Mesendoderm (in vitro differentiated cells): ENCODE measurements at regions not wholly inside any gene's neighbourhood (a gene's known extent, or its start where the extent isn't known, plus 50 kb on each side); places are given as distances from the start of the nearest gene placed in this dataset.

Experiments used
- DNase-seq: peaks from one replicate; pipeline ENCODE4 v3.0.0; 2013
- H2AK5ac ChIP-seq: 2 replicates; pipeline ENCODE4 v1.6.1; 2013; ENCODE audit warnings: low read length, inconsistent platforms
- H2BK120ac ChIP-seq: 2 replicates; pipeline ENCODE4 v1.6.1; 2013; ENCODE audit warnings: low read depth, mild to moderate bottlenecking, low read length, moderate library complexity, mixed read lengths
- H2BK15ac ChIP-seq: replicated peaks from 2 replicates; pipeline ENCODE4 v1.6.1; 2013; ENCODE audit warnings: low read depth, mild to moderate bottlenecking, moderate library complexity
- H2BK5ac ChIP-seq: 2 replicates; pipeline ENCODE4 v1.6.1; 2013; ENCODE audit warnings: low read length, inconsistent platforms
- H3K18ac ChIP-seq: 2 replicates; pipeline ENCODE4 v1.6.1; 2013; ENCODE audit warnings: mild to moderate bottlenecking, low read length, mixed read lengths
- H3K23ac ChIP-seq: one replicate; pipeline ENCODE4 v1.6.1; 2013; ENCODE audit warnings: low read length
- H3K27ac ChIP-seq: 2 replicates; pipeline ENCODE4 v1.5.1; 2013; ENCODE audit warnings: low read depth, mild to moderate bottlenecking, inconsistent platforms, low read length, moderate library complexity
- H3K27me3 ChIP-seq: 2 replicates; pipeline ENCODE4 v1.6.1; 2013; ENCODE audit warnings: low read length, control low read depth, mild to moderate bottlenecking, inconsistent platforms; ENCODE audit not compliant: insufficient read depth, poor library complexity
- H3K36me3 ChIP-seq: 2 replicates; pipeline ENCODE4 v1.6.1; 2013; ENCODE audit warnings: low read length, inconsistent platforms; ENCODE audit not compliant: control insufficient read depth, insufficient read depth
- H3K4ac ChIP-seq: one replicate; pipeline ENCODE4 v1.6.1; 2013; ENCODE audit warnings: low read depth, mild to moderate bottlenecking, low read length, moderate library complexity
- H3K4me1 ChIP-seq: 2 replicates; pipeline ENCODE4 v1.6.1; 2013; ENCODE audit warnings: low read depth, low read length, inconsistent platforms; ENCODE audit not compliant: control insufficient read depth
- H3K4me2 ChIP-seq: 2 replicates; pipeline ENCODE4 v1.6.1; 2013; ENCODE audit warnings: low read length
- H3K4me3 ChIP-seq: 2 replicates; pipeline ENCODE4 v1.5.1; 2013; ENCODE audit warnings: mild to moderate bottlenecking, low read length
- H3K56ac ChIP-seq: one replicate; pipeline ENCODE4 v1.6.1; 2013; ENCODE audit warnings: low read length
- H3K79me1 ChIP-seq: 2 replicates; pipeline ENCODE4 v1.6.1; 2013; ENCODE audit warnings: low read length, inconsistent platforms
- H3K79me2 ChIP-seq: 2 replicates; pipeline ENCODE4 v1.6.1; 2013; ENCODE audit warnings: mild to moderate bottlenecking, low read length; ENCODE audit not compliant: control insufficient read depth, insufficient read depth
- H3K9ac ChIP-seq: 2 replicates; pipeline ENCODE4 v1.6.1; 2013; ENCODE audit warnings: low read length, inconsistent platforms
- H4K5ac ChIP-seq: one replicate; pipeline ENCODE4 v1.6.1; 2013; ENCODE audit warnings: low read length
- H4K8ac ChIP-seq: one replicate; pipeline ENCODE4 v1.6.1; 2013; ENCODE audit warnings: low read depth, mild to moderate bottlenecking, control low read depth, low read length, moderate library complexity
- WGBS: extraction: QIAGEN DNeasy Blood & Tissue Kit; methylation state at CpG from one replicate; pipeline ENCODE4 v1.1.7; 2013; ENCODE audit warnings: low lambda C conversion rate, missing lambda C conversion rate; ENCODE audit not compliant: insufficient coverage; ENCODE audit errors: extremely low coverage; 5-methylcytosine and 5-hydroxymethylcytosine counted together

DNA sequence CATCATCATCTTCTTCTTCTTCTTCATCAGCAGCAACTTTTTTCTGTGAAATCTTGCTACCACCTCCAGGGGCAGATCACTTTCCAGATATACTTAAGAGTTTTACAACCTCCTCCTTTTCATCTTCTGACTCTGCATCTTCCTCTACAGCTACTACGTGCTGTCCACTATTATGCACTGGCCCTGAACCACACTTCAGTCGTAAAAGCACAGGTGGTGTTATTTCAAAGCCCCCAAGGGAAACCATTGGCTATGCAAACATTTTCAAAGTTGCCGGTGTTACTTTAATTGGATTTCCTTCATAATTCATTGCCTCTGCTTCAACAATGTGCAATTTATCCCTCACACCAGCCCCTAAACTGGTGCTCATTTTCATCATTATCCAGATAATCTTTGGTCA, 75.0 kb downstream of the POLR1D start:
- Histone ChIP-seq H2BK15ac (no peak overlapping the region), H3K27ac (no peak overlapping the region), H3K23ac (no peak overlapping the region), H3K27me3 (no peaks in the 10 kb centered on the region), H3K79me1 (no peaks in the 10 kb centered on the region), H3K36me3 (no peaks in the 10 kb centered on the region), H2AK5ac (no peak overlapping the region), H2BK120ac (no peak overlapping the region), H2BK5ac (no peak overlapping the region), H4K8ac (no peak overlapping the region), H3K9ac (no peak overlapping the region), H3K4ac (no peak overlapping the region), H3K4me1 (no peaks in the 10 kb centered on the region), H4K5ac (no peak overlapping the region), H3K56ac (no peak overlapping the region), H3K79me2 (no peaks in the 10 kb centered on the region), H3K4me2 (no peak overlapping the region), H3K4me3 (no peak overlapping the region), H3K18ac (no peak overlapping the region)
- DNase-seq, result no peak
- no CpG with 5 or more reads among the region's 3 CpGs for WGBS

DNA sequence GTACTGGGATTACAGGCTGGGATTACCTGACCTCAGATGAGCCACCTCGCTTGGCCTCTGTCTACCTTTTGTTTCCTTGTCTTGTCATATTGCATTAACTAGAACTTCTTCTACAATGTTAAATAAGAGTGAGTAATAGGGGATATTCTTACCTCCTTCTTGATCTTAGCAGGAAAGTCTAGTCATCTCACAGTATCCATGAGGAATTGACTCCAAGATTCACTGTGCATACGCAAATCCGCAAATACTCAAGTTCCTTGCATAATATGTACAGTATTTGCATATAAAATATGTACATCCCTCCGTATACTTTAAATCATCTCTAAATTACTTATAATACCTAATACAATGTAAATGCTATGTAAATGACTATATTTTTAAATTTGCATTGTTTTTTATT, 78.3 kb downstream of the POLR1D start:
- no peak overlapping the region for H2BK5ac ChIP-seq
- no peak overlapping the region for H2BK15ac ChIP-seq
- H3K18ac ChIP-seq, result no peak overlapping the region
- no peak overlapping the region for H3K56ac ChIP-seq
- no peaks in the 10 kb centered on the region for H3K79me1 ChIP-seq
- no peaks in the 10 kb centered on the region for H3K79me2 ChIP-seq
- H3K27ac ChIP-seq, result no peak overlapping the region
- no peaks in the 10 kb centered on the region for H3K36me3 ChIP-seq
- no peak overlapping the region for H3K4me3 ChIP-seq
- H4K5ac ChIP-seq, result no peak overlapping the region
- no CpG with 5 or more reads among the region's 4 CpGs for WGBS
- H3K4me1 ChIP-seq, result no peaks in the 10 kb centered on the region
- no peak overlapping the region for H3K4me2 ChIP-seq
- H2BK120ac ChIP-seq, result no peak overlapping the region
- no peak overlapping the region for H3K9ac ChIP-seq
- H3K23ac ChIP-seq, result no peak overlapping the region
- no peak overlapping the region for H4K8ac ChIP-seq
- no peak overlapping the region for H3K4ac ChIP-seq
- DNase-seq, result no peak
- no peak overlapping the region for H2AK5ac ChIP-seq
- H3K27me3 ChIP-seq, result no peaks in the 10 kb centered on the region

DNA sequence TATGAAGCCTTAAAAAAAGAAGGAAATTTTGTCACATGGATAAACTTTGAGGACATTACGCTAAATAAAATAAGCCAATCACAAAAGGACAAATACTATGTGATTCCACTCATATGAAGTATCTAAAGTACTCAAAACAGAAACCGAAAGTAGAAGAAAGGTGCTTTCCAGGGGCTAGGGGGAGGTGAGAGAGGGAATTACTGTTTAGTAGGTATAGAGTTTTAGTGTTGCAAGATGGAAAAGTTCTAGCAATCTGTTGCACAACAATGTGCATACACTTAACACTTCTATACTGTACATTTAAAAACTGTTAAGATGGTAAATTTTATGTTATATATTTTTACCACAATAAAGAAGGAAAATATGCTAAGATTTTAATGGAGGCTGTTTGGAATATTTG, 83.0 kb downstream of the POLR1D start:
- WGBS, result no CpG with 5 or more reads among the region's 2 CpGs
- Histone ChIP-seq H4K8ac (no peak overlapping the region), H2BK5ac (no peak overlapping the region), H3K23ac (no peak overlapping the region), H3K79me1 (no peaks in the 10 kb centered on the region), H3K4ac (no peak overlapping the region), H3K4me1 (no peaks in the 10 kb centered on the region), H3K79me2 (no peaks in the 10 kb centered on the region), H4K5ac (no peak overlapping the region), H2BK15ac (no peak overlapping the region), H2BK120ac (no peak overlapping the region), H3K4me2 (no peak overlapping the region), H3K4me3 (no peak overlapping the region), H3K27me3 (no peaks in the 10 kb centered on the region), H3K56ac (no peak overlapping the region), H2AK5ac (no peak overlapping the region), H3K9ac (no peak overlapping the region), H3K18ac (no peak overlapping the region), H3K36me3 (no peaks in the 10 kb centered on the region), H3K27ac (no peak overlapping the region)
- DNase-seq, result no peak

DNA sequence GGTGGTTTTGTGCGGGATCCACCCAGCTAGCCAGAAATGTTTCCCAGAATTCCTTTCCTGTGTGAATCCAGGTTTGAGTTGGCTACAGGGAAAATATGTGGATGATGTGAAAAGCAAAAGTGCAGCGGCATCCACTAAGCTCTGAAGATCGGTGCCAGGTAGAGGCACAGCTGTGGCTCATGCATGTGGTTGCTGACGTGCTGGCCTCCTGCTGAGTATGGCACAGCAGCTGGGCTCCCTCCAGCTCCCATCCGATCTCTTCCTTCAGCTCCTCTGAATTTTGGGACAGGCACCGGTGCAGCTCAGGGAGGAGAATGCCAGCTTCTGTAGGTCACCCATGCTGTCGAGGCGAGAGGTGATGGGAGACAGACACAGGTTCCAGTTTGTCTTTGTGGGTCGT, 84.0 kb upstream of the GSX1 start:
- Histone ChIP-seq H4K5ac (no peak overlapping the region), H3K4me1 (no peaks in the 10 kb centered on the region), H3K9ac (no peak overlapping the region), H2AK5ac (no peak overlapping the region), H3K79me2 (no peaks in the 10 kb centered on the region), H3K4me2 (no peak overlapping the region), H3K79me1 (no peaks in the 10 kb centered on the region), H3K4ac (no peak overlapping the region), H3K18ac (no peak overlapping the region), H3K23ac (no peak overlapping the region), H3K27me3 (no peaks in the 10 kb centered on the region), H3K56ac (no peak overlapping the region), H3K36me3 (no peaks in the 10 kb centered on the region), H4K8ac (no peak overlapping the region), H3K27ac (no peak overlapping the region), H2BK15ac (no peak overlapping the region), H3K4me3 (no peak overlapping the region), H2BK120ac (no peak overlapping the region), H2BK5ac (no peak overlapping the region)
- no peak for DNase-seq
- no CpG with 5 or more reads among the region's 9 CpGs for WGBS

DNA sequence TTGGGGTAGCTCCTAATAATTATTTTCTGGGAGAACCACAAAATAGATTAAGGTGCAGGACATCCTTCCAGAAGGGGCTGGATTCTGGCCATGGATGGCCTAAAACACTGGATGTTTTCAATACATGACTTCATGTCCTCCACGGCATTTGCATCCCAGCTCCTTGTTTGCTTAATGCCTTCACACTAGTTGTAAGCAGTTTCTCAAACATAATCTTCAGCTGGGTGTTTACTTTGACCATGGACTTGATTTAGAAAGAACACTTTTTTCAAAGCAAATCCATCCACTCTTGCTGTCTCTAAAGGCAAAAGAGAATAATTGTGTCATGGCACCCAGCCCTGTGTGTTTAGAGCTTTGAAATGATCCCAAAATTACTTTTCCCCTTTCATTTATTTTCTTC, 82.5 kb upstream of the GSX1 start:
- Histone ChIP-seq H4K8ac (no peak overlapping the region), H2BK120ac (no peak overlapping the region), H3K27me3 (no peaks in the 10 kb centered on the region), H3K9ac (no peak overlapping the region), H3K79me2 (no peaks in the 10 kb centered on the region), H3K4me2 (no peak overlapping the region), H3K18ac (no peak overlapping the region), H3K56ac (no peak overlapping the region), H3K4me3 (no peak overlapping the region), H3K23ac (no peak overlapping the region), H3K4me1 (no peaks in the 10 kb centered on the region), H2AK5ac (no peak overlapping the region), H2BK5ac (no peak overlapping the region), H3K27ac (no peak overlapping the region), H4K5ac (no peak overlapping the region), H3K36me3 (no peaks in the 10 kb centered on the region), H2BK15ac (no peak overlapping the region), H3K4ac (no peak overlapping the region), H3K79me1 (no peaks in the 10 kb centered on the region)
- WGBS, result no CpG with 5 or more reads among the region's 1 CpG
- no peak for DNase-seq

DNA sequence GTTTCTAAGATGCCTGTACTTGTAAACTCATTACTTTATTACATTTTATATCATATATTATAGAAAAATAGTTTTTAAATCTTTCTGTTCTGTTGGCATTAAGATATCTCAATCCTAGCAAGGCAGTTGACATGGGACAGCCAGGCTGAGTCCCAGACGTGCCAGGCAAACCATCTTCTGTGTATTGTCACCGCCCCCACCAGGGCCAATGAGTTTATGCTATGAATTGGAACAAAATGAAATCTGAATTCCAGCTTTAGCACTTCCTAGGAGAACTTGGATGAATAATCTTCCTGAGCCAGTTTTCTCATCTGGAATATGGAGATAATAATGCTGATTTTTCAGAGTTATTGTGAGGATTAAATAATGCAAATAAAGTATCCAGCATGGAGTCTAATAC, 79.9 kb upstream of the GSX1 start:
- Histone ChIP-seq H3K36me3 (no peaks in the 10 kb centered on the region), H2AK5ac (no peak overlapping the region), H3K9ac (no peak overlapping the region), H2BK120ac (no peak overlapping the region), H3K4me1 (no peaks in the 10 kb centered on the region), H3K4ac (no peak overlapping the region), H2BK15ac (no peak overlapping the region), H4K5ac (no peak overlapping the region), H3K79me1 (no peaks in the 10 kb centered on the region), H3K18ac (no peak overlapping the region), H3K56ac (no peak overlapping the region), H3K27ac (no peak overlapping the region), H4K8ac (no peak overlapping the region), H2BK5ac (no peak overlapping the region), H3K79me2 (no peaks in the 10 kb centered on the region), H3K23ac (no peak overlapping the region), H3K27me3 (no peaks in the 10 kb centered on the region), H3K4me2 (no peak overlapping the region), H3K4me3 (no peak overlapping the region)
- DNase-seq, result no peak
- no CpG with 5 or more reads among the region's 2 CpGs for WGBS
